ENCODE measurements at regions not wholly inside any gene's neighbourhood (a gene's known extent, or its start where the extent isn't known, plus 50 kb on each side); places are given as distances from the start of the nearest gene placed in this dataset.
"Not testable (repeated sequence)": the region's sequence is repeated elsewhere in the genome, so short reads cannot be mapped to it uniquely, and the experiment has no call there.

GRCh38 chr3:29167180-29167579, 113.7 kb upstream of the RBMS3 start:
- H3K36me3 Mint-ChIP-seq (ENCODE audit: low read depth), result peaks cover under 1% of the 10 kb centered on the region
- peaks cover 4% of the 10 kb centered on the region for H3K27me3 Mint-ChIP-seq (ENCODE audit: low read depth)
- no peak overlapping the region for H3K4me3 Mint-ChIP-seq (ENCODE audit: low read depth)
- peaks cover 9% of the 10 kb centered on the region for H3K4me1 Mint-ChIP-seq (ENCODE audit: low read depth)
- no peak for DNase-seq (ENCODE audit: low spot score)
- H3K27ac Mint-ChIP-seq, result no peak overlapping the region
- intact Hi-C loops (cut with micrococcal nuclease), result no loop called here
- peaks cover 1% of the 10 kb centered on the region for H3K9me3 Mint-ChIP-seq

GRCh38 chr3:29168081-29168480, 112.8 kb upstream of the RBMS3 start:
- peaks cover 2% of the 10 kb centered on the region for H3K36me3 Mint-ChIP-seq (ENCODE audit: low read depth)
- peaks cover 10% of the 10 kb centered on the region for H3K4me1 Mint-ChIP-seq (ENCODE audit: low read depth)
- no peak overlapping the region for H3K27ac Mint-ChIP-seq
- peaks cover 3% of the 10 kb centered on the region for H3K27me3 Mint-ChIP-seq (ENCODE audit: low read depth)
- DNase-seq (ENCODE audit: low spot score), result no peak
- H3K9me3 Mint-ChIP-seq, result peaks cover 3% of the 10 kb centered on the region
- intact Hi-C loops (cut with micrococcal nuclease), result no loop called here
- no peak overlapping the region for H3K4me3 Mint-ChIP-seq (ENCODE audit: low read depth)

GRCh38 chr3:29168696-29169095, 112.2 kb upstream of the RBMS3 start:
- no peak overlapping the region for H3K4me3 Mint-ChIP-seq (ENCODE audit: low read depth)
- peaks cover 3% of the 10 kb centered on the region for H3K9me3 Mint-ChIP-seq
- H3K27ac Mint-ChIP-seq, result no peak overlapping the region
- H3K27me3 Mint-ChIP-seq (ENCODE audit: low read depth), result peaks cover 3% of the 10 kb centered on the region
- H3K36me3 Mint-ChIP-seq (ENCODE audit: low read depth), result peaks cover 2% of the 10 kb centered on the region
- H3K4me1 Mint-ChIP-seq (ENCODE audit: low read depth), result peaks cover 10% of the 10 kb centered on the region
- DNase-seq (ENCODE audit: low spot score), result no peak
- intact Hi-C loops (cut with micrococcal nuclease), result no loop called here

- Mint-ChIP-seq H3K27ac (no peak overlapping the region), H3K9me3 (peaks cover 3% of the 10 kb centered on the region), H3K4me1 (ENCODE audit: low read depth) (peaks cover 10% of the 10 kb centered on the region), H3K36me3 (ENCODE audit: low read depth) (peaks cover 2% of the 10 kb centered on the region), H3K27me3 (ENCODE audit: low read depth) (peaks cover 3% of the 10 kb centered on the region), H3K4me3 (ENCODE audit: low read depth) (no peak overlapping the region)
- intact Hi-C loops (cut with micrococcal nuclease), result no loop called here
- DNase-seq (ENCODE audit: low spot score), result no peak
These were observed 111.4 kb upstream of the RBMS3 start for GRCh38 chr3:29169451-29169850.

GRCh38 chr3:29171043-29171990, 109.6 kb upstream of the RBMS3 start:
- no peak for DNase-seq (ENCODE audit: low spot score)
- Mint-ChIP-seq H3K27me3 (ENCODE audit: low read depth) (peaks cover 3% of the 10 kb centered on the region), H3K4me3 (ENCODE audit: low read depth) (no peak overlapping the region), H3K36me3 (ENCODE audit: low read depth) (peaks cover 2% of the 10 kb centered on the region), H3K4me1 (ENCODE audit: low read depth) (peaks cover 10% of the 10 kb centered on the region), H3K9me3 (peaks cover 3% of the 10 kb centered on the region), H3K27ac (peak overlapping the region; percentile 67)
- intact Hi-C loops (cut with micrococcal nuclease), result no loop called here

- H3K9me3 Mint-ChIP-seq, result peaks cover 6% of the 10 kb centered on the region
- no peaks in the 10 kb centered on the region for H3K27me3 Mint-ChIP-seq (ENCODE audit: low read depth)
- H3K4me3 Mint-ChIP-seq (ENCODE audit: low read depth), result no peak overlapping the region
- peaks cover 13% of the 10 kb centered on the region for H3K4me1 Mint-ChIP-seq (ENCODE audit: low read depth)
- no peak for DNase-seq (ENCODE audit: low spot score)
- intact Hi-C loops (cut with micrococcal nuclease), result no loop called here
- peaks cover 2% of the 10 kb centered on the region for H3K36me3 Mint-ChIP-seq (ENCODE audit: low read depth)
- H3K27ac Mint-ChIP-seq, result no peak overlapping the region
These were observed 104.4 kb upstream of the RBMS3 start for GRCh38 chr3:29176501-29176900.

GRCh38 chr3:29178809-29179793, 101.8 kb upstream of the RBMS3 start:
- no peak overlapping the region for H3K4me3 Mint-ChIP-seq (ENCODE audit: low read depth)
- peaks cover 3% of the 10 kb centered on the region for H3K9me3 Mint-ChIP-seq
- no peak overlapping the region for H3K27ac Mint-ChIP-seq
- peaks cover 17% of the 10 kb centered on the region for H3K4me1 Mint-ChIP-seq (ENCODE audit: low read depth)
- no peaks in the 10 kb centered on the region for H3K27me3 Mint-ChIP-seq (ENCODE audit: low read depth)
- H3K36me3 Mint-ChIP-seq (ENCODE audit: low read depth), result no peaks in the 10 kb centered on the region
- intact Hi-C loops (cut with micrococcal nuclease), result no loop called here
- no peak for DNase-seq (ENCODE audit: low spot score)

GRCh38 chr3:29181149-29181780, 99.6 kb upstream of the RBMS3 start:
- Mint-ChIP-seq H3K27me3 (ENCODE audit: low read depth) (no peaks in the 10 kb centered on the region), H3K4me3 (ENCODE audit: low read depth) (no peak overlapping the region), H3K27ac (no peak overlapping the region), H3K36me3 (ENCODE audit: low read depth) (no peaks in the 10 kb centered on the region), H3K4me1 (ENCODE audit: low read depth) (peaks cover 27% of the 10 kb centered on the region), H3K9me3 (peaks cover 3% of the 10 kb centered on the region)
- no peak for DNase-seq (ENCODE audit: low spot score)
- intact Hi-C loops (cut with micrococcal nuclease), result loop anchor here (10.0 kb wide), 1 partner anchor 836 kb away; the partner anchor contains the start of genes AZI2 and ZCWPW2

GRCh38 chr3:29181872-29182271, 99.0 kb upstream of the RBMS3 start:
- DNase-seq (ENCODE audit: low spot score), result no peak
- intact Hi-C loops (cut with micrococcal nuclease), result loop anchor here (2.0 to 10.0 kb wide), 2 partner anchors 265 to 837 kb away; partner anchors contain the start of genes AZI2 and ZCWPW2
- Mint-ChIP-seq H3K9me3 (peaks cover 3% of the 10 kb centered on the region), H3K27me3 (ENCODE audit: low read depth) (no peaks in the 10 kb centered on the region), H3K4me1 (ENCODE audit: low read depth) (peaks cover 31% of the 10 kb centered on the region), H3K27ac (no peak overlapping the region), H3K36me3 (ENCODE audit: low read depth) (no peaks in the 10 kb centered on the region), H3K4me3 (ENCODE audit: low read depth) (no peak overlapping the region)

- H3K9me3 Mint-ChIP-seq; DNase-seq (ENCODE audit: low spot score); H3K27me3 Mint-ChIP-seq (ENCODE audit: low read depth); H3K36me3 Mint-ChIP-seq (ENCODE audit: low read depth); H3K4me3 Mint-ChIP-seq (ENCODE audit: low read depth): not testable (repeated sequence)
- intact Hi-C loops (cut with micrococcal nuclease), result loop anchor here (1.0 to 10.0 kb wide), 5 partner anchors 29 to 838 kb away; partner anchors contain the start of genes AZI2 and ZCWPW2
- H3K27ac Mint-ChIP-seq, result peak overlapping the region; percentile 61
- peaks cover 35% of the 10 kb centered on the region for H3K4me1 Mint-ChIP-seq (ENCODE audit: low read depth)
These were observed 98.0 kb upstream of the RBMS3 start for GRCh38 chr3:29182828-29183227.

- H3K9me3 Mint-ChIP-seq, result peaks cover 3% of the 10 kb centered on the region
These were observed 97.4 kb upstream of the RBMS3 start for GRCh38 chr3:29183346-29184087.

More at GRCh38 chr3:29183346-29184087, 97.4 kb upstream of the RBMS3 start:
- intact Hi-C loops (cut with micrococcal nuclease), result loop anchor here (1.0 to 10.0 kb wide), 5 partner anchors 29 to 839 kb away; partner anchors contain the start of genes AZI2 and ZCWPW2
- H3K27ac Mint-ChIP-seq, result peak overlapping the region; percentile 61
- peaks cover 35% of the 10 kb centered on the region for H3K4me1 Mint-ChIP-seq (ENCODE audit: low read depth)
- no peaks in the 10 kb centered on the region for H3K27me3 Mint-ChIP-seq (ENCODE audit: low read depth)
- H3K4me3 Mint-ChIP-seq (ENCODE audit: low read depth), result no peak overlapping the region
- no peak for DNase-seq (ENCODE audit: low spot score)
- no peaks in the 10 kb centered on the region for H3K36me3 Mint-ChIP-seq (ENCODE audit: low read depth)

Data from activated T-helper 2 cell treated with anti-CD3 and anti-CD28 coated beads, Interferon-gamma antibody, Interleukin-2, Interleukin-4, amounts not matched to agents 10 μg/mL and 5 μg/mL and 100 μg/mL, durations not matched to agents 14 hours and 24 hours and 36 hours (primary cell).